SK-N-SH (cell line): ENCODE measurements at regions not wholly inside any gene's neighbourhood (a gene's known extent, or its start where the extent isn't known, plus 50 kb on each side); places are given as distances from the start of the nearest gene placed in this dataset.

ENCODE experiments used
- CTCF ChIA-PET: fragments of 300-600, 350-600 bp; formaldehyde crosslinking; extraction: SDS; loops from one replicate; lab custom pipeline; 2021; lab: Yijun Ruan, JAX
- POLR2A ChIA-PET: fragments of 350-600 bp; sonication (Branson Sonifier 250); formaldehyde crosslinking; extraction: SDS; loops from one replicate; lab custom pipeline; 2020; ENCODE audit warnings: antibody characterized with exemption, inconsistent platforms; lab: Yijun Ruan, JAX
- DNase-seq: peaks from one replicate; pipeline ENCODE4 v3.0.0; 2012
- H2AFZ ChIP-seq: fragments of 200-600 bp; sonication (generic); 2 replicates; pipeline ENCODE4 v1.8.1; 2016; ENCODE audit warnings: antibody characterized with exemption, mild to moderate bottlenecking, low read depth
- H3F3A ChIP-seq: fragments of 200-600 bp; sonication (generic); replicated peaks from 2 replicates; pipeline ENCODE3; 2016; ENCODE audit warnings: antibody characterized with exemption, mild to moderate bottlenecking; ENCODE audit not compliant: insufficient read depth
- H3K27ac ChIP-seq, 2 experiments: fragments of 200-500 bp in 1 of 2; fragments of 200-600 bp in 1 of 2; sonication (Bioruptor generic) in 1 of 2; sonication (generic), shearing (Covaris generic) in 1 of 2; 2 replicates each; pipeline versions ENCODE4 v1.5.1 to v1.6.1; 2014 to 2016; ENCODE audit warnings: low read depth in 2 of 2, inconsistent platforms in 1 of 2, low read length in 1 of 2, mild to moderate bottlenecking in 1 of 2, mixed read lengths in 1 of 2
- H3K27me3 ChIP-seq: fragments of 200-600 bp; sonication (generic), shearing (Covaris generic); 2 replicates; pipeline ENCODE4 v1.6.1; 2016; ENCODE audit warnings: mixed run types; ENCODE audit not compliant: insufficient read depth
- H3K36me3 ChIP-seq, 2 experiments: fragments of 200-500 bp in 1 of 2; fragments of 200-600 bp in 1 of 2; sonication (Bioruptor generic) in 1 of 2; sonication (generic) in 1 of 2; replicated peaks in 1 of 2; 2 replicates each; pipeline versions ENCODE3 to v1.5.1; 2014 to 2016; ENCODE audit warnings: low read length in 1 of 2, mild to moderate bottlenecking in 1 of 2; ENCODE audit not compliant: insufficient read depth in 2 of 2, control insufficient read depth in 1 of 2
- H3K4me1 ChIP-seq, 2 experiments: fragments of 200-500 bp in 1 of 2; fragments of 200-600 bp in 1 of 2; sonication (Bioruptor generic) in 1 of 2; sonication (generic), shearing (Covaris generic) in 1 of 2; 2 replicates each; pipeline versions ENCODE4 v1.5.1 to v1.6.1; 2014 to 2016; ENCODE audit warnings: low read depth in 1 of 2, low read length in 1 of 2, mixed run types in 1 of 2; ENCODE audit not compliant: insufficient read depth in 2 of 2, control insufficient read depth in 1 of 2
- H3K4me2 ChIP-seq: fragments of 200-600 bp; sonication (generic), shearing (Covaris generic); 2 replicates; pipeline ENCODE4 v1.6.1; 2017; ENCODE audit warnings: mixed run types
- H3K4me3 ChIP-seq, 2 experiments: fragments of 200-500 bp in 1 of 2; fragments of 200-600 bp in 1 of 2; sonication (Bioruptor generic) in 1 of 2; sonication (generic), shearing (Covaris generic) in 1 of 2; 2 replicates each; pipeline versions ENCODE4 v1.5.1 to v1.8.1; 2014 to 2016; ENCODE audit warnings: low read depth in 2 of 2, inconsistent platforms in 1 of 2, low read length in 1 of 2, mild to moderate bottlenecking in 1 of 2, mixed read lengths in 1 of 2, moderate library complexity in 1 of 2
- H3K79me2 ChIP-seq: fragments of 200-600 bp; sonication (generic); 2 replicates; pipeline ENCODE4 v1.8.1; 2017; ENCODE audit warnings: mild to moderate bottlenecking; ENCODE audit not compliant: insufficient read depth
- H3K9ac ChIP-seq: fragments of 200-600 bp; sonication (generic); 2 replicates; pipeline ENCODE4 v1.6.1; 2017; ENCODE audit warnings: mixed run types
- H3K9me2 ChIP-seq: fragments of 200-600 bp; sonication (generic); 2 replicates; pipeline ENCODE4 v1.6.1; 2017; ENCODE audit warnings: mixed run types
- H3K9me3 ChIP-seq: fragments of 200-600 bp; sonication (generic); 2 replicates; pipeline ENCODE4 v1.6.1; 2017; ENCODE audit warnings: mixed run types, mild to moderate bottlenecking, moderate library complexity
- H4K20me1 ChIP-seq: fragments of 200-600 bp; sonication (generic); 2 replicates; pipeline ENCODE4 v1.6.1; 2017; ENCODE audit warnings: mild to moderate bottlenecking, mixed run types; ENCODE audit not compliant: insufficient read depth
- CHD2 ChIP-seq: fragments of 150-350 bp; IDR thresholded peaks from 2 replicates; pipeline ENCODE4 v1.6.1; 2018; ENCODE audit warnings: low read length; ENCODE audit not compliant: partially characterized antibody
- ELF1 ChIP-seq: IDR thresholded peaks from 2 replicates; pipeline ENCODE4 v1.4.0; 2012
- EP300 ChIP-seq, 2 experiments: IDR thresholded peaks; 2 replicates each; pipeline versions ENCODE4 v1.4.0 to v1.6.1; 2012; ENCODE audit warnings: borderline replicate concordance in 1 of 2, low read depth in 1 of 2, low read length in 1 of 2
- FOXJ3 ChIP-seq: sonication (generic); formaldehyde crosslinking; IDR thresholded peaks from 2 replicates; pipeline ENCODE4 v1.5.1; 2020; ENCODE audit warnings: mild to moderate bottlenecking, missing genetic modification reagents
- FOXM1 ChIP-seq: IDR thresholded peaks from 2 replicates; pipeline ENCODE4 v1.4.0; 2012; ENCODE audit warnings: low read depth, mild to moderate bottlenecking
- GATA2 ChIP-seq: sonication (generic); formaldehyde crosslinking; IDR thresholded peaks from 2 replicates; pipeline ENCODE4 v1.5.0; 2020; ENCODE audit warnings: mild to moderate bottlenecking, missing genetic modification reagents
- JUND ChIP-seq: IDR thresholded peaks from 2 replicates; pipeline ENCODE4 v1.4.0; 2012
- NFIC ChIP-seq: IDR thresholded peaks from 2 replicates; pipeline ENCODE4 v1.4.0; 2012; ENCODE audit warnings: borderline replicate concordance
- RAD21 ChIP-seq: IDR thresholded peaks from 2 replicates; pipeline ENCODE4 v1.6.1; 2012; ENCODE audit warnings: mild to moderate bottlenecking, low read length
- RCOR1 ChIP-seq: fragments of 150-350 bp; IDR thresholded peaks from 2 replicates; pipeline ENCODE4 v1.6.1; 2017; ENCODE audit warnings: antibody characterized with exemption, low read length
- RXRA ChIP-seq: IDR thresholded peaks from 2 replicates; pipeline ENCODE4 v1.4.0; 2012; ENCODE audit warnings: low read depth, mild to moderate bottlenecking, borderline replicate concordance
- WGBS: methylation state at CpG from one replicate; pipeline ENCODE4 v1.1.6; 2017; ENCODE audit warnings: low lambda C conversion rate; 5-methylcytosine and 5-hydroxymethylcytosine counted together
- TF ChIP-seq, protein P1 (sequence below): fragments of 200-600 bp; sonication (generic); IDR thresholded peaks from 2 replicates; pipeline ENCODE4 v1.6.1; 2017; ENCODE audit warnings: antibody characterized with exemption, mild to moderate bottlenecking, moderate library complexity
- TF ChIP-seq, protein P2 (sequence below): IDR thresholded peaks from 2 replicates; pipeline ENCODE4 v1.4.0; 2012; ENCODE audit warnings: low read depth, borderline replicate concordance

- POLR2A ChIA-PET, result no interaction called here
- no peak overlapping the region for H3K4me2 ChIP-seq
- no peak overlapping the region for H3K9ac ChIP-seq
- no peak overlapping the region for H3K4me3 ChIP-seq
- H3K9me2 ChIP-seq, result no peaks in the 10 kb centered on the region
- no peaks in the 10 kb centered on the region for H3K9me3 ChIP-seq
- H3K79me2 ChIP-seq, result no peaks in the 10 kb centered on the region
- no peaks in the 10 kb centered on the region for H3F3A ChIP-seq
- WGBS, result 30% methylated on average over 6 of the region's 6 CpGs
- TF ChIP-seq RXRA, result no peak
- no peak for TF ChIP-seq FOXM1
- no peak for TF ChIP-seq RAD21
- no peak for TF ChIP-seq GATA2 (CRISPR knock-in tag)
- TF ChIP-seq NFIC, result no peak
- TF ChIP-seq, protein P1, sequence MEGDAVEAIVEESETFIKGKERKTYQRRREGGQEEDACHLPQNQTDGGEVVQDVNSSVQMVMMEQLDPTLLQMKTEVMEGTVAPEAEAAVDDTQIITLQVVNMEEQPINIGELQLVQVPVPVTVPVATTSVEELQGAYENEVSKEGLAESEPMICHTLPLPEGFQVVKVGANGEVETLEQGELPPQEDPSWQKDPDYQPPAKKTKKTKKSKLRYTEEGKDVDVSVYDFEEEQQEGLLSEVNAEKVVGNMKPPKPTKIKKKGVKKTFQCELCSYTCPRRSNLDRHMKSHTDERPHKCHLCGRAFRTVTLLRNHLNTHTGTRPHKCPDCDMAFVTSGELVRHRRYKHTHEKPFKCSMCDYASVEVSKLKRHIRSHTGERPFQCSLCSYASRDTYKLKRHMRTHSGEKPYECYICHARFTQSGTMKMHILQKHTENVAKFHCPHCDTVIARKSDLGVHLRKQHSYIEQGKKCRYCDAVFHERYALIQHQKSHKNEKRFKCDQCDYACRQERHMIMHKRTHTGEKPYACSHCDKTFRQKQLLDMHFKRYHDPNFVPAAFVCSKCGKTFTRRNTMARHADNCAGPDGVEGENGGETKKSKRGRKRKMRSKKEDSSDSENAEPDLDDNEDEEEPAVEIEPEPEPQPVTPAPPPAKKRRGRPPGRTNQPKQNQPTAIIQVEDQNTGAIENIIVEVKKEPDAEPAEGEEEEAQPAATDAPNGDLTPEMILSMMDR, result no peak
- H3K27me3 ChIP-seq, result no peaks in the 10 kb centered on the region
- no peaks in the 10 kb centered on the region for H3K4me1 ChIP-seq
- no peaks in the 10 kb centered on the region for H3K36me3 ChIP-seq
- H3K27ac ChIP-seq, result no peak overlapping the region
- H2AFZ ChIP-seq, result no peak overlapping the region
- no peaks in the 10 kb centered on the region for H4K20me1 ChIP-seq
- no peak for DNase-seq
- CTCF ChIA-PET, result no interaction called here
These were observed 1111.4 kb downstream of the SORCS1 start for GRCh38 chr10:106053061-106053460.

DNA sequence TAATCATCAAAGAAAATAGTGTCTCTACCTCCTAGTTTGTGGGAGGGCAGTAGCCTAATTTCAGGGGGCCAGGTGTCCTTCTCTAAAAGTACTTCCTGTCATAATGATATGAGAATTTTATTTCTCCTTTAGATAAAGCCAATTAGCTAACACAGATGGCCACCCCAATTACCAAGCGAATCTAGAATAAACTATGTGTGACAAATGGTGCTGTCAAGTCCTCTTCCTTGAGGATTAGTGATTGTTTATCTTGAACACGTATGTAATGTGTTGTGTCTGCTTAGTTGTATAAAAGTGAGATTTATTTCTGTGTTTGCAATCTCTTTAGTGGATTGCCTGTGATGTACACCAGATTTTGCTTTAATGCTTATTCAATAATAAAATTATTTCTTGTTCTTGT is 1120.0 kb downstream of the SORCS1 start:
- no peak overlapping the region for H3K4me2 ChIP-seq
- H3K79me2 ChIP-seq, result no peaks in the 10 kb centered on the region
- peak; percentile 3 for DNase-seq
- no peak overlapping the region for H2AFZ ChIP-seq
- H3K9me3 ChIP-seq, result 0 out of 2 replicates have a peak, but pooled peaks cover 4% of the 10 kb centered on the region
- H3K36me3 ChIP-seq, result no peaks in the 10 kb centered on the region
- H3K27me3 ChIP-seq, result no peaks in the 10 kb centered on the region
- TF ChIP-seq GATA2 (CRISPR knock-in tag), result peak; percentile 95
- TF ChIP-seq, protein P2, sequence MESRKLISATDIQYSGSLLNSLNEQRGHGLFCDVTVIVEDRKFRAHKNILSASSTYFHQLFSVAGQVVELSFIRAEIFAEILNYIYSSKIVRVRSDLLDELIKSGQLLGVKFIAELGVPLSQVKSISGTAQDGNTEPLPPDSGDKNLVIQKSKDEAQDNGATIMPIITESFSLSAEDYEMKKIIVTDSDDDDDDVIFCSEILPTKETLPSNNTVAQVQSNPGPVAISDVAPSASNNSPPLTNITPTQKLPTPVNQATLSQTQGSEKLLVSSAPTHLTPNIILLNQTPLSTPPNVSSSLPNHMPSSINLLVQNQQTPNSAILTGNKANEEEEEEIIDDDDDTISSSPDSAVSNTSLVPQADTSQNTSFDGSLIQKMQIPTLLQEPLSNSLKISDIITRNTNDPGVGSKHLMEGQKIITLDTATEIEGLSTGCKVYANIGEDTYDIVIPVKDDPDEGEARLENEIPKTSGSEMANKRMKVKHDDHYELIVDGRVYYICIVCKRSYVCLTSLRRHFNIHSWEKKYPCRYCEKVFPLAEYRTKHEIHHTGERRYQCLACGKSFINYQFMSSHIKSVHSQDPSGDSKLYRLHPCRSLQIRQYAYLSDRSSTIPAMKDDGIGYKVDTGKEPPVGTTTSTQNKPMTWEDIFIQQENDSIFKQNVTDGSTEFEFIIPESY, result no peak
- no peak for TF ChIP-seq ELF1
- peak; percentile 4; the same call in 1 of the 2 replicates for TF ChIP-seq RAD21
- peak; percentile 83; the same call in 1 of the 2 replicates for TF ChIP-seq RCOR1
- TF ChIP-seq EP300 (IDR thresholded peaks at IDR 0.05; ENCODE audit: borderline replicate concordance in 1 of 2, low read depth in 1 of 2, low read length in 1 of 2), result peak in 1 of 2 experiments; percentile 97; a peak in 2 of 4 replicates
- peak; percentile 76; the same call in 1 of the 2 replicates for TF ChIP-seq FOXJ3
- peak; percentile 48 for TF ChIP-seq CHD2
- no peak for TF ChIP-seq JUND
- peak overlapping the region in 1 of 2 experiments; percentile 68; a peak in 2 of 4 replicates for H3K27ac ChIP-seq
- H3K9ac ChIP-seq, result no peak overlapping the region
- 3% methylated on average over 2 of the region's 2 CpGs for WGBS
- H3K9me2 ChIP-seq, result 0 out of 2 replicates have a peak, but pooled peaks cover 4% of the 10 kb centered on the region
- H3K4me1 ChIP-seq, result peaks cover 0 to 2% of the 10 kb centered on the region in 2 experiments; a peak in 1 of 4 replicates
- H3F3A ChIP-seq, result no peaks in the 10 kb centered on the region
- CTCF ChIA-PET, result no interaction called here
- H4K20me1 ChIP-seq, result no peaks in the 10 kb centered on the region
- POLR2A ChIA-PET, result no interaction called here
- H3K4me3 ChIP-seq, result no peak overlapping the region
